B cell (primary cell): ENCODE measurements at regions not wholly inside any gene's neighbourhood (a gene's known extent, or its start where the extent isn't known, plus 50 kb on each side); places are given as distances from the start of the nearest gene placed in this dataset.

Experiments
- ATAC-seq: fragments of 200-7000 bp; cut with Tn5 transposase; one replicate; pipeline ENCODE4 v1.10.0; 2021; ENCODE audit warnings: low read depth, mild to moderate bottlenecking, moderate number of reproducible peaks, moderate library complexity
- CTCF ChIA-PET: fragments of 350-600 bp; sonication (Branson Sonifier 250); formaldehyde crosslinking; loops from one replicate; lab custom pipeline; 2021; ENCODE audit warnings: antibody characterized with exemption, inconsistent platforms; lab: Charles Lee
- POLR2A ChIA-PET: fragments of 350-600 bp; sonication (Branson Sonifier 250); formaldehyde crosslinking; loops from one replicate; lab custom pipeline; 2021; ENCODE audit warnings: antibody characterized with exemption; lab: Charles Lee
- DNase-seq: peaks from one replicate; pipeline ENCODE4 v3.0.0; 2013
- H2AFZ ChIP-seq: 2 replicates; pipeline ENCODE4 v1.6.1; 2012; ENCODE audit warnings: mild to moderate bottlenecking, low read depth, low read length; ENCODE audit not compliant: insufficient read depth, poor library complexity, severe bottlenecking
- H3K27ac ChIP-seq, 2 donors: 1 replicate in 1 of 2; 2 replicates in 1 of 2; pipeline ENCODE4 v1.5.1; 2012 to 2013; ENCODE audit warnings: low read length in 2 of 2, mild to moderate bottlenecking in 2 of 2, moderate library complexity in 1 of 2
- H3K27me3 ChIP-seq, 4 experiments: fragments of 200-600 bp in 1 of 4; sonication (generic) in 1 of 4; replicated peaks in 1 of 4; 1 replicate in 2 of 4; 2 replicates in 2 of 4; pipeline versions ENCODE4 v1.6.1 to v1.7.0; 2013 to 2016; ENCODE audit warnings: low read length in 3 of 4, mild to moderate bottlenecking in 2 of 4, mixed read lengths in 1 of 4, moderate library complexity in 1 of 4; ENCODE audit not compliant: insufficient read depth in 4 of 4, control insufficient read depth in 3 of 4; ENCODE audit errors: control extremely low read depth in 1 of 4
- H3K36me3 ChIP-seq, 2 experiments: replicated peaks in 1 of 2; 1 replicate in 1 of 2; 2 replicates in 1 of 2; pipeline versions ENCODE4 v1.6.1 to v1.7.1; 2013; ENCODE audit warnings: low read length in 1 of 2; ENCODE audit not compliant: insufficient read depth in 2 of 2, control insufficient read depth in 1 of 2; ENCODE audit errors: control extremely low read depth in 1 of 2, extremely low read depth in 1 of 2
- H3K4me1 ChIP-seq, 2 donors: fragments of 200-600 bp in 1 of 2; sonication (generic) in 1 of 2; 1 replicate in 1 of 2; 2 replicates in 1 of 2; pipeline versions ENCODE4 v1.5.1 to v1.6.1; 2013 to 2017; ENCODE audit warnings: low read length in 2 of 2; ENCODE audit not compliant: control insufficient read depth in 2 of 2, insufficient read depth in 2 of 2
- H3K4me2 ChIP-seq: replicated peaks from 2 replicates; pipeline ENCODE3; 2012; ENCODE audit warnings: mild to moderate bottlenecking, low read depth, low read length; ENCODE audit not compliant: poor library complexity, severe bottlenecking
- H3K4me3 ChIP-seq, 5 experiments: fragments of 200-600 bp in 1 of 5; sonication (generic) in 1 of 5; 1 replicate in 3 of 5; 2 replicates in 2 of 5; pipeline versions ENCODE4 v1.5.1 to v1.7.0; 2011 to 2016; ENCODE audit warnings: low read length in 4 of 5, mild to moderate bottlenecking in 4 of 5, low read depth in 2 of 5, control low read depth in 1 of 5, moderate library complexity in 1 of 5; ENCODE audit not compliant: insufficient read depth in 1 of 5; ENCODE audit errors: control extremely low read depth in 1 of 5, extremely low read depth in 1 of 5
- H3K79me2 ChIP-seq: fragments of 200-600 bp; sonication (generic); one replicate; pipeline ENCODE4 v1.6.0; 2016; ENCODE audit warnings: low read length; ENCODE audit not compliant: control insufficient read depth, insufficient read depth
- H3K9ac ChIP-seq: fragments of 200-600 bp; sonication (generic); 2 replicates; pipeline ENCODE4 v1.6.1; 2017; ENCODE audit warnings: mild to moderate bottlenecking, low read length, moderate library complexity
- H3K9me3 ChIP-seq, 3 donors: one replicate each; pipeline versions ENCODE4 v1.6.1 to v1.7.1; 2013; ENCODE audit warnings: low read length in 2 of 3; ENCODE audit not compliant: control insufficient read depth in 2 of 3, insufficient read depth in 1 of 3; ENCODE audit errors: control extremely low read depth in 1 of 3
- H4K20me1 ChIP-seq: 2 replicates; pipeline ENCODE4 v1.6.0; 2012; ENCODE audit warnings: mild to moderate bottlenecking, low read length; ENCODE audit not compliant: insufficient read depth, control insufficient read depth, poor library complexity, severe bottlenecking
- H3K27ac Mint-ChIP-seq: one replicate; pipeline ENCODE4 v1.8.0; 2021; ENCODE audit warnings: mixed read lengths
- H3K27me3 Mint-ChIP-seq: one replicate; pipeline ENCODE4 v1.8.0; 2021; ENCODE audit warnings: mixed read lengths
- H3K4me1 Mint-ChIP-seq: one replicate; pipeline ENCODE4 v1.8.0; 2021; ENCODE audit warnings: mixed read lengths
- H3K4me3 Mint-ChIP-seq: one replicate; pipeline ENCODE4 v1.8.0; 2021; ENCODE audit warnings: mixed read lengths
- H3K9me3 Mint-ChIP-seq: one replicate; pipeline ENCODE4 v1.8.0; 2022; ENCODE audit warnings: mixed read lengths; ENCODE audit not compliant: insufficient read depth
- CTCF ChIP-seq: fragments of 200-600 bp; IDR thresholded peaks from one replicate; pipeline ENCODE4 v1.8.0; 2022; ENCODE audit warnings: antibody characterized with exemption, mild to moderate bottlenecking
- EZH2 ChIP-seq: IDR thresholded peaks from 2 replicates; pipeline ENCODE4 v1.6.1; 2012; ENCODE audit warnings: borderline replicate concordance, low read depth, mild to moderate bottlenecking, moderate library complexity, low read length; ENCODE audit not compliant: insufficient read depth, poor library complexity, severe bottlenecking
- WGBS: methylation state at CpG from one replicate; pipeline ENCODE4 v1.1.5; 2013; ENCODE audit warnings: missing lambda C conversion rate; ENCODE audit not compliant: insufficient coverage; 5-methylcytosine and 5-hydroxymethylcytosine counted together
- intact Hi-C: fragments of 100-400 bp; cut with micrococcal nuclease; formaldehyde crosslinking; loops from one replicate; pipeline ENCODE4 v1.10.0; 2022

- no peak for ATAC-seq
- Histone ChIP-seq H3K9me3 (peaks cover 0 to 4% (median 1%) of the 10 kb centered on the region in 3 donors), H3K4me2 (no peak overlapping the region), H3K9ac (no peak overlapping the region), H3K27ac (no peak overlapping the region), H2AFZ (no peak overlapping the region), H3K36me3 (no peaks in the 10 kb centered on the region), H4K20me1 (no peaks in the 10 kb centered on the region), H3K4me3 (no peak overlapping the region), H3K27me3 (no peaks in the 10 kb centered on the region), H3K79me2 (no peaks in the 10 kb centered on the region), H3K4me1 (no peaks in the 10 kb centered on the region)
- Mint-ChIP-seq H3K27me3 (no peaks in the 10 kb centered on the region), H3K27ac (no peak overlapping the region), H3K9me3 (no peaks in the 10 kb centered on the region), H3K4me3 (no peak overlapping the region), H3K4me1 (no peaks in the 10 kb centered on the region)
- ChIA-PET CTCF (no interaction called here), POLR2A (no interaction called here)
- TF ChIP-seq EZH2 (no peak), CTCF (no peak)
- no peak for DNase-seq
- intact Hi-C loops = no loop called here
These were observed 184.5 kb upstream of the ADAMTS9 start for GRCh38 chr3:64872345-64872744.

- H3K4me2 ChIP-seq = no peak overlapping the region
- no peaks in the 10 kb centered on the region for H4K20me1 ChIP-seq
- no peak overlapping the region for H3K4me3 ChIP-seq
- ChIA-PET POLR2A (no interaction called here), CTCF (no interaction called here)
- H3K9me3 ChIP-seq = peaks cover 0 to 4% (median 1%) of the 10 kb centered on the region in 3 donors
- H2AFZ ChIP-seq = no peak overlapping the region
- Mint-ChIP-seq H3K4me3 (no peak overlapping the region), H3K27ac (no peak overlapping the region), H3K27me3 (no peaks in the 10 kb centered on the region), H3K9me3 (no peaks in the 10 kb centered on the region), H3K4me1 (no peaks in the 10 kb centered on the region)
- no peaks in the 10 kb centered on the region for H3K27me3 ChIP-seq
- H3K79me2 ChIP-seq = no peaks in the 10 kb centered on the region
- no peak overlapping the region for H3K9ac ChIP-seq
- intact Hi-C loops = no loop called here
- no peaks in the 10 kb centered on the region for H3K4me1 ChIP-seq
- no peak for DNase-seq
- ATAC-seq = no peak
- TF ChIP-seq CTCF = no peak
- TF ChIP-seq EZH2 = no peak
- no CpG with 5 or more reads among the region's 2 CpGs for WGBS
- H3K27ac ChIP-seq = no peak overlapping the region
- no peaks in the 10 kb centered on the region for H3K36me3 ChIP-seq
These were observed 184.0 kb upstream of the ADAMTS9 start for GRCh38 chr3:64871834-64872249.
